ENCODE measurements at regions not wholly inside any gene's neighbourhood (a gene's known extent, or its start where the extent isn't known, plus 50 kb on each side); places are given as distances from the start of the nearest gene placed in this dataset.

DNA sequence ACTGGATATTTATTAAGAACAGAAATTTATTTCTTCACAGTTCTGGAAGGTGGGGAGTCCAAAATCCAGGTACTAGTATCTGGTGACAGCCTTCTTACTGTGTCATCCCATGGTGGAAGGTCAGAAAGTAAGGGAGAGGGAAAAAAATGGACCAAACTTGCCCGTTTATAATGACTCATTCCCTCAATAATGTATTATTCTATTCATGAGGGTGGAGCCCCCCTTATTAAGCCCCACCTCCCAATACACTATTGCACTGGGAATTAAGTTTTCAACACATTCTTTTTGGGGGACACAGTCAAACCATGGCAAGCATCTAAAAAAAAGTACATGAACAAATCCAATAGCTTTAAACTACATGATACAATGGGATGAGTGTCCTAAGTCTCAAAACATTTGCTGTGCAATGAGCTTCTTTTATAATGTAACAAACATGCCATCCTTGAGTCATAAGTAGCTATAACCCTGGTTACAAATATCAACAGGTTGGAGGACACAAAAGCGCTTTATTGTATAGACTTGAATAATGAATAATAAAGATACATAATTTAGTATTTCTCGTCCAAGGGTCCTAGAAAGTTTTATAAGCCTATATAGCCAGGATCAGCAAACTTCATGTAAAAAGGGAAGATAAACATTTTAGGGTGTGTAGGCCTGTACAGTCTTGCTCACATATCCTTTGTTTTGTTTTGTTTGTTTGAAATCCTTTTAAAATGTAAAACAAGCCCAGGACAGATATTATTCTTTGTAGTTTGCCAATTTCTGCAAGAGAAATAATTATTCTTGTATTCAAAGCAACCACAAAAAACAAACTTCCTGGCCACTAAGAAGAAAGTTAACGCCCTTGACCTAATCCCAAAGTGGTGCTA lies 160.6 kb upstream of the RAP2B start:
- TF ChIP-seq, protein P1, sequence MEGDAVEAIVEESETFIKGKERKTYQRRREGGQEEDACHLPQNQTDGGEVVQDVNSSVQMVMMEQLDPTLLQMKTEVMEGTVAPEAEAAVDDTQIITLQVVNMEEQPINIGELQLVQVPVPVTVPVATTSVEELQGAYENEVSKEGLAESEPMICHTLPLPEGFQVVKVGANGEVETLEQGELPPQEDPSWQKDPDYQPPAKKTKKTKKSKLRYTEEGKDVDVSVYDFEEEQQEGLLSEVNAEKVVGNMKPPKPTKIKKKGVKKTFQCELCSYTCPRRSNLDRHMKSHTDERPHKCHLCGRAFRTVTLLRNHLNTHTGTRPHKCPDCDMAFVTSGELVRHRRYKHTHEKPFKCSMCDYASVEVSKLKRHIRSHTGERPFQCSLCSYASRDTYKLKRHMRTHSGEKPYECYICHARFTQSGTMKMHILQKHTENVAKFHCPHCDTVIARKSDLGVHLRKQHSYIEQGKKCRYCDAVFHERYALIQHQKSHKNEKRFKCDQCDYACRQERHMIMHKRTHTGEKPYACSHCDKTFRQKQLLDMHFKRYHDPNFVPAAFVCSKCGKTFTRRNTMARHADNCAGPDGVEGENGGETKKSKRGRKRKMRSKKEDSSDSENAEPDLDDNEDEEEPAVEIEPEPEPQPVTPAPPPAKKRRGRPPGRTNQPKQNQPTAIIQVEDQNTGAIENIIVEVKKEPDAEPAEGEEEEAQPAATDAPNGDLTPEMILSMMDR (IDR thresholded peaks at IDR 0.05; ENCODE audit: borderline replicate concordance, extremely low read depth, low read length, poor library complexity, severe bottlenecking): no peak
- no peak for TF ChIP-seq EZH2 (IDR thresholded peaks at IDR 0.05; ENCODE audit: borderline replicate concordance, low read depth, low read length, severe bottlenecking)
